ENCODE measurements at regions not wholly inside any gene's neighbourhood (a gene's known extent, or its start where the extent isn't known, plus 50 kb on each side); places are given as distances from the start of the nearest gene placed in this dataset.

DNA sequence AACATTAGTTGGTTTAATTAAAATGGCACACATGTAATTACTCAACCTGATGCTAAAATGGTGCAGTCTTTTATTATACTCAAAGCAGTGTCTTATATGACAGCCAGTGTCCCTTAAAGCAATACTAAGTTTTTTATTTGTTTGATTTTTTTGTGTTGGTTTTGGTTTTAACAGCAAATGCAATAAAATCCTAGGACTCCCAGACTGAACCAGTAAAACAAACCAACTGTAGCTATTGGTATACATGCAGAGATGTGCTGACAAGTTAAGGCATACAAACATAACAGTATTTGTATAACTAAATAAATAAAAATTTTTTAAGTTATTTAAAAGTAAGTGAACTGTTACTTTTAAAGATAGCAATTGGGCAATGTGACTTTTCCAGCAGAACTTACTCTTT, 387.7 kb downstream of the RND3 start:
- 0 out of 7 replicates have a peak, but pooled peaks cover 0 to under 1% (median 0%) of the 10 kb centered on the region in 3 experiments for H3K36me3 Mint-ChIP-seq (ENCODE audit: insufficient read depth in 1 of 3, low read depth in 3 of 3)
- H3K14ac ChIP-seq (ENCODE audit: insufficient read depth, low read length) = no peak overlapping the region
- H2AK5ac ChIP-seq (ENCODE audit: insufficient read length, low read length) = no peak overlapping the region
- no peak overlapping the region for H3K18ac ChIP-seq (ENCODE audit: insufficient read length, low read depth, low read length)
- no peak overlapping the region for H3K27ac ChIP-seq (ENCODE audit: insufficient read length, low read depth, low read length)
- H3T11ph ChIP-seq (ENCODE audit: low read length) = no peak overlapping the region
- H3K23me2 ChIP-seq (ENCODE audit: insufficient read length, low read depth, low read length, poor library complexity, severe bottlenecking) = no peaks in the 10 kb centered on the region
- H3K4ac ChIP-seq (ENCODE audit: low read depth, low read length) = no peak overlapping the region
- no peak overlapping the region for H3K9ac ChIP-seq (ENCODE audit: extremely low read depth, insufficient read length, low read length)
- no peaks in the 10 kb centered on the region for H3K9me3 ChIP-seq (ENCODE audit: control insufficient read depth, low read depth, low read length)
- H4K20me1 ChIP-seq (ENCODE audit: control insufficient read depth, insufficient read depth, insufficient read length) = no peaks in the 10 kb centered on the region
- no peaks in the 10 kb centered on the region for H3K27me3 ChIP-seq (ENCODE audit: insufficient read depth, low read length)
- no peak overlapping the region for H2AFZ ChIP-seq (ENCODE audit: low read length)
- TF ChIP-seq CTCF (conservative IDR thresholded peaks at IDR 0.05) = no peak
- no peak overlapping the region for H2BK120ac ChIP-seq (ENCODE audit: low read depth, low read length, poor library complexity, severe bottlenecking)
- H3K4me2 ChIP-seq (ENCODE audit: insufficient read depth, insufficient read length, low read length) = no peak overlapping the region
- no peak overlapping the region for H3K23ac ChIP-seq (ENCODE audit: insufficient read length, low read depth, low read length)
- no peak overlapping the region for H2BK15ac ChIP-seq (ENCODE audit: low read depth, low read length)
- H3K4me3 Mint-ChIP-seq = no peak overlapping the region
- H3K4me1 ChIP-seq (ENCODE audit: insufficient read depth, low read length) = no peaks in the 10 kb centered on the region
- no peak for DNase-seq
- no peaks in the 10 kb centered on the region for H3K79me2 ChIP-seq (ENCODE audit: insufficient read depth, low read length)
- no peaks in the 10 kb centered on the region for H3K4me1 Mint-ChIP-seq
- no peaks in the 10 kb centered on the region for H3K79me1 ChIP-seq (ENCODE audit: insufficient read depth, low read depth, low read length, poor library complexity, severe bottlenecking)
- no peaks in the 10 kb centered on the region for H3K27me3 Mint-ChIP-seq (ENCODE audit: low read depth)
- no peak overlapping the region for H3K27ac Mint-ChIP-seq
- no peak overlapping the region for H4K8ac ChIP-seq (replicated peaks; ENCODE audit: insufficient read length, low read depth, low read length)
- no peak overlapping the region for H2BK5ac ChIP-seq (ENCODE audit: insufficient read length, low read length)
- no peak overlapping the region for H2BK20ac ChIP-seq (ENCODE audit: low read depth, low read length, poor library complexity, severe bottlenecking)
- H3K56ac ChIP-seq (ENCODE audit: insufficient read length, low read depth, low read length) = no peak overlapping the region
- H4K5ac ChIP-seq (ENCODE audit: insufficient read length, low read depth, low read length) = no peak overlapping the region
- no peak overlapping the region for H2BK12ac ChIP-seq (ENCODE audit: insufficient read length, low read depth, low read length)
- no peak overlapping the region for H4K91ac ChIP-seq (ENCODE audit: insufficient read length, low read depth, low read length)
- peaks cover 0 to under 1% of the 10 kb centered on the region in 2 experiments; a peak in 1 of 5 replicates for H3K9me3 Mint-ChIP-seq
